Nephron progenitor cell (in vitro differentiated cells): ENCODE measurements at regions not wholly inside any gene's neighbourhood (a gene's known extent, or its start where the extent isn't known, plus 50 kb on each side); places are given as distances from the start of the nearest gene placed in this dataset.

ENCODE experiments used
- DNase-seq: peaks from one replicate; pipeline ENCODE4 v3.0.0; 2021
- H3K27ac Mint-ChIP-seq: 2 replicates; pipeline ENCODE4 v1.8.0; 2021; ENCODE audit warnings: mild to moderate bottlenecking, moderate library complexity, mixed read lengths
- H3K27me3 Mint-ChIP-seq: 2 replicates; pipeline ENCODE4 v1.8.0; 2021; ENCODE audit warnings: mild to moderate bottlenecking, low read depth, mixed read lengths; ENCODE audit not compliant: poor library complexity
- H3K36me3 Mint-ChIP-seq: 2 replicates; pipeline ENCODE4 v1.8.0; 2021; ENCODE audit warnings: low read depth, mixed read lengths
- H3K4me1 Mint-ChIP-seq: 2 replicates; pipeline ENCODE4 v1.8.0; 2021; ENCODE audit warnings: mixed read lengths
- H3K4me3 Mint-ChIP-seq: 2 replicates; pipeline ENCODE4 v1.8.0; 2021; ENCODE audit warnings: mild to moderate bottlenecking, moderate library complexity, mixed read lengths
- H3K9me3 Mint-ChIP-seq: 2 replicates; pipeline ENCODE4 v1.8.0; 2021; ENCODE audit warnings: mild to moderate bottlenecking, moderate library complexity, mixed read lengths
- TF ChIP-seq, protein P1 (sequence below): fragments of 200-600 bp; sonication (generic); IDR thresholded peaks from 2 replicates; pipeline ENCODE4 v1.5.0; 2021; ENCODE audit warnings: antibody characterized with exemption

DNA sequence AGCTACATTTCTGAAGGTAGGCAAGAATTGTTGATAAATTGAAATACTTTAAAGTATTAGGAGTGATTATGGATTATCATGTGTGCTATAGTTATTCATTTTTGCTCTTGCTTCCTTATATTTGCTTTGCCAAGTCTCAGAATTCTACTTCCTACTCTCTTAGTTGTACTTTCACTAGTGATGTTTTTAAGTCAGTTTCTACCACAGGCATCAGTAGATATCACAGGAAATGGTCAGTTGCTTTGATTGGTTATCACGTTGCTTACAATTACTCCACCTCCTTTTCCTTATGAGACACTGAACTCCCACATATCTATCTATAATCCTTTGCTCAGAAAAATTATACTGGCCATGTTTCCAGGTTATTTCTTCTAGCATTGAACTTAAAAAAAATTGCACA, 472.8 kb downstream of the DMRTA1 start:
- no peak for DNase-seq
- H3K27ac Mint-ChIP-seq = no peak overlapping the region
- H3K9me3 Mint-ChIP-seq = no peaks in the 10 kb centered on the region
- H3K36me3 Mint-ChIP-seq = no peaks in the 10 kb centered on the region
- H3K4me1 Mint-ChIP-seq = no peaks in the 10 kb centered on the region
- H3K4me3 Mint-ChIP-seq = no peak overlapping the region
- TF ChIP-seq, protein P1, sequence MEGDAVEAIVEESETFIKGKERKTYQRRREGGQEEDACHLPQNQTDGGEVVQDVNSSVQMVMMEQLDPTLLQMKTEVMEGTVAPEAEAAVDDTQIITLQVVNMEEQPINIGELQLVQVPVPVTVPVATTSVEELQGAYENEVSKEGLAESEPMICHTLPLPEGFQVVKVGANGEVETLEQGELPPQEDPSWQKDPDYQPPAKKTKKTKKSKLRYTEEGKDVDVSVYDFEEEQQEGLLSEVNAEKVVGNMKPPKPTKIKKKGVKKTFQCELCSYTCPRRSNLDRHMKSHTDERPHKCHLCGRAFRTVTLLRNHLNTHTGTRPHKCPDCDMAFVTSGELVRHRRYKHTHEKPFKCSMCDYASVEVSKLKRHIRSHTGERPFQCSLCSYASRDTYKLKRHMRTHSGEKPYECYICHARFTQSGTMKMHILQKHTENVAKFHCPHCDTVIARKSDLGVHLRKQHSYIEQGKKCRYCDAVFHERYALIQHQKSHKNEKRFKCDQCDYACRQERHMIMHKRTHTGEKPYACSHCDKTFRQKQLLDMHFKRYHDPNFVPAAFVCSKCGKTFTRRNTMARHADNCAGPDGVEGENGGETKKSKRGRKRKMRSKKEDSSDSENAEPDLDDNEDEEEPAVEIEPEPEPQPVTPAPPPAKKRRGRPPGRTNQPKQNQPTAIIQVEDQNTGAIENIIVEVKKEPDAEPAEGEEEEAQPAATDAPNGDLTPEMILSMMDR = no peak
- no peaks in the 10 kb centered on the region for H3K27me3 Mint-ChIP-seq

DNA sequence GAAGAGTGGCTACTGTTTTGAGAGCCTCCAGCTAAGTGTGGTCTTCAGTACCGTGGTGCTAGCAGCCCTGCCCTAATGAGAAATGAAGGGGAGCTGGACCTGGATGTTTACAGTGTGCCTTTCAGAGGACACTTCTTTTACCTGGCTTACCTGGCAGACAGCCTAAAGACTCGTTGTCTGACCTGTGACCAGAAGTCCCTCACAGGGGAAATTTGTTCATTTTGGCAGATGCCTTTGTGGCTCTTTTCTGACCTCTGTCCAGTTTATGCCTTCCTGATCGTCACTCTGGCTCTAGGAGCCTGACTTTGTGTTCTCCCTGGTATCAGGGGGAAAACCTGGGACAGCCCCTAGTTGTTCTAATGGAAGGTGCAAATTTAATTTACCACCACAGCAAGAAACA, 475.1 kb downstream of the DMRTA1 start:
- Mint-ChIP-seq H3K9me3 (no peaks in the 10 kb centered on the region), H3K4me1 (no peaks in the 10 kb centered on the region), H3K36me3 (no peaks in the 10 kb centered on the region), H3K27me3 (no peaks in the 10 kb centered on the region), H3K27ac (no peak overlapping the region), H3K4me3 (no peak overlapping the region)
- TF ChIP-seq, protein P1 = no peak
- DNase-seq = no peak

DNA sequence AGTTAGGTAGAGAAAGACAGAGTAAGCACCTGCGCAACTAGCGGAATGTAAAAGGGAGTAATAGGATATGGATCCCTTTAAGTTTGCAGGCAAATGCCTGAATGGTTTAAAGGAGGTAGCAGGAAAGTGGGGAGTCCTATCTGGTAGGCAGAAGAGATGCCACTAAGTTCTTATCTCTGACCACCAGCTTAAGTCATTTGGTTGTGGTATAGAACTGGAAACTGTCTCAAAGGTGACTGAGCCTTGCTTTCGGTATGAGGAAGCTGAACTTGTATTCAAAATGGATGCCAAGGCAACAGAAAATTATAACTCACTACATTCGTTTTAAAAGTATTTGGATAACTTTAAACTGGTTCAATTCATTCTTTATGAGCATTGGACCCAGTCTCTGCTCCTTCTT, 475.6 kb downstream of the DMRTA1 start:
- DNase-seq = no peak
- H3K27me3 Mint-ChIP-seq = no peaks in the 10 kb centered on the region
- no peak overlapping the region for H3K27ac Mint-ChIP-seq
- no peak overlapping the region for H3K4me3 Mint-ChIP-seq
- H3K36me3 Mint-ChIP-seq = no peaks in the 10 kb centered on the region
- H3K9me3 Mint-ChIP-seq = no peaks in the 10 kb centered on the region
- TF ChIP-seq, protein P1 = no peak
- no peaks in the 10 kb centered on the region for H3K4me1 Mint-ChIP-seq

DNA sequence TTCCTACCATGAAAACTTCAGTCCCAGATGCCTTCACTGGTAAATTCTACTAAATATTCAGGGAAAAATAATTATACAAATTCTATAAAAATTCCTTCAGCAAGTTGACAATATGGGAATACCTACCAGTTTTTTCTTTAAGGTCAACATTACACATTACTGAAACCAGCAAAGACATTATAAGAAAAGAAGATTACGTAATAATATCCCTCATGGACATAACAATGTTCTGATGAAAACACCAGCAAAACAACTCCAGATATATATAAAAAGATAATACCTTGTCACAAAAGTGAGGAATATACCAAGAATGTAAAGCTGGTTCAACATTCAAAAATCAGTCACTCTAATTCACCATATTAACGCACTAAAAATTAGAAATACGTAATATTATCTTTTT, 507.9 kb downstream of the DMRTA1 start:
- Mint-ChIP-seq H3K36me3 (no peaks in the 10 kb centered on the region), H3K9me3 (peaks cover 7% of the 10 kb centered on the region), H3K4me1 (no peaks in the 10 kb centered on the region), H3K27ac (no peak overlapping the region), H3K27me3 (no peaks in the 10 kb centered on the region), H3K4me3 (no peak overlapping the region)
- no peak for DNase-seq
- TF ChIP-seq, protein P1 = no peak

DNA sequence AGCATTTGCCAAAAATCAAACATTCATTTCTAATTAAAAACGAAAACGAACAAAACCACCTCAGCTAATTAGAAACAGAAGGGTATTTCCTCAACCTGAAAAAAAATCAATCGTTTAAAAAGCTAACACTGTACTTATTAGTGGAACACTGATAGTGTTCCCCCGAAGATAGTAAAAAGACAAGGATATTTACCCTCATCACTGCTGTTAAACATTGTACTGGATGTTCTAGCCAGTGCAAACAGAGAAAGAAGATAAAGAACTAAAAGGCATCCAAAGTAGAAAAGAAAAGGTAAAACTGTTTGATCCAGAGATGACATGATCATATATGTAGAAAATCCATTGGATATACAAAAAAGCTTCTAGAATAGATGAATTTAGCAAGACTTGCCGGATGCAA, 508.3 kb downstream of the DMRTA1 start:
- H3K9me3 Mint-ChIP-seq = peaks cover 7% of the 10 kb centered on the region
- H3K27me3 Mint-ChIP-seq = no peaks in the 10 kb centered on the region
- no peak overlapping the region for H3K4me3 Mint-ChIP-seq
- no peaks in the 10 kb centered on the region for H3K36me3 Mint-ChIP-seq
- H3K27ac Mint-ChIP-seq = no peak overlapping the region
- no peak for DNase-seq
- H3K4me1 Mint-ChIP-seq = no peaks in the 10 kb centered on the region
- TF ChIP-seq, protein P1 = no peak

DNA sequence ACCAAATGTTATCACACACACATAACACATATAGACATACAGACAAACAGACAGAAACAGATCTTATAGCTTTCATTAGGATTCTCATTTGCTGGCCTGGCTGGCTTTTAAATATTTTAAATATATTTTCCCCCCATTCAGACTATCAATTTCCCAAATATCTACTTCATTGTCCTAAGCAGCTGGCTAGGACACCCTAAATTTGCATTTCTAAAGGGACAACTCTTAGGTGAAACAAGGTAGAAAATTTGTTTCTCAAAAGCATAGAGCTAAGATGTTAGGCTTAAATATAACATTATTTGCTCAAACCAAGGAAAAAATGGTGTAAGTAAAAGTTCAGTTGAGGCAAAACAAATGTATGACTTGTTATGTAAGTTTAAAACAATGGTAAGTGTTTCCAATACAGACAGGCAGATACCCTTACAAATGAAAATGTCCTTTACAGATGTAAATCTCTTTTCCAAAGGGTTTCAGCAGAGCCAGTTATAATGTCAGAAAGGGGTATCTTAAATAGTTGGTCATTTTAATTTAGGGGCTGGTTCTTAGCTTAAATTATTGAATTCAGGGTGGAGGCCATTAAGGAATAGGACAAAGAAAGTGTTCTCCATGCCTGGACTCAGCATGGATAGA, 522.8 kb downstream of the DMRTA1 start:
- Mint-ChIP-seq H3K4me3 (no peak overlapping the region), H3K27ac (no peak overlapping the region), H3K36me3 (no peaks in the 10 kb centered on the region), H3K27me3 (peaks cover 3% of the 10 kb centered on the region), H3K9me3 (no peaks in the 10 kb centered on the region), H3K4me1 (no peaks in the 10 kb centered on the region)
- DNase-seq = no peak
- TF ChIP-seq, protein P1 = no peak
